ENCODE measurements at regions not wholly inside any gene's neighbourhood (a gene's known extent, or its start where the extent isn't known, plus 50 kb on each side); places are given as distances from the start of the nearest gene placed in this dataset.
"Not testable (repeated sequence)": the region's sequence is repeated elsewhere in the genome, so short reads cannot be mapped to it uniquely, and the experiment has no call there.

DNA sequence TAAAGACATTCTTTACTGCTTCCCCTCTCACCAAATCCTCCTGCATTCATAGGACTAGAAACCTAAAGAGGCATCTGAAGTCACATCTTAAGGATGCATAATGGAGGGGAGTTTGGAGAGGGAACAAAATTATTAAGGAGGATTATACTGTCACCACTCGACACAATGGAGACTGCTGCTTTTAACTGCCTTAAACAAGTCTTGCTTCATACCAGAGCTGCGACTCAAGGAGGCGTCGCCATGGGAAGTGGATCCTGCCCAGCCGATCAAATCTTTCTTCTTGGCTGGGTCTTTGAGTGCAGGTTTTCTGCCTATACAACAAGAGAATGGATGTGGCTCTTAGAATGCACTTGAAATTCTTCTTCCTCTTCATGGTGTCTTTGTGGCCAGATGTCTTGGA is 66.7 kb upstream of the FOXE1 start:
- TF ChIP-seq, protein P1, sequence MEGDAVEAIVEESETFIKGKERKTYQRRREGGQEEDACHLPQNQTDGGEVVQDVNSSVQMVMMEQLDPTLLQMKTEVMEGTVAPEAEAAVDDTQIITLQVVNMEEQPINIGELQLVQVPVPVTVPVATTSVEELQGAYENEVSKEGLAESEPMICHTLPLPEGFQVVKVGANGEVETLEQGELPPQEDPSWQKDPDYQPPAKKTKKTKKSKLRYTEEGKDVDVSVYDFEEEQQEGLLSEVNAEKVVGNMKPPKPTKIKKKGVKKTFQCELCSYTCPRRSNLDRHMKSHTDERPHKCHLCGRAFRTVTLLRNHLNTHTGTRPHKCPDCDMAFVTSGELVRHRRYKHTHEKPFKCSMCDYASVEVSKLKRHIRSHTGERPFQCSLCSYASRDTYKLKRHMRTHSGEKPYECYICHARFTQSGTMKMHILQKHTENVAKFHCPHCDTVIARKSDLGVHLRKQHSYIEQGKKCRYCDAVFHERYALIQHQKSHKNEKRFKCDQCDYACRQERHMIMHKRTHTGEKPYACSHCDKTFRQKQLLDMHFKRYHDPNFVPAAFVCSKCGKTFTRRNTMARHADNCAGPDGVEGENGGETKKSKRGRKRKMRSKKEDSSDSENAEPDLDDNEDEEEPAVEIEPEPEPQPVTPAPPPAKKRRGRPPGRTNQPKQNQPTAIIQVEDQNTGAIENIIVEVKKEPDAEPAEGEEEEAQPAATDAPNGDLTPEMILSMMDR (IDR thresholded peaks at IDR 0.05), result no peak
- DNase-seq (ENCODE audit: low spot score), result no peak
- no peak for ATAC-seq (ENCODE audit: low FRiP score)

DNA sequence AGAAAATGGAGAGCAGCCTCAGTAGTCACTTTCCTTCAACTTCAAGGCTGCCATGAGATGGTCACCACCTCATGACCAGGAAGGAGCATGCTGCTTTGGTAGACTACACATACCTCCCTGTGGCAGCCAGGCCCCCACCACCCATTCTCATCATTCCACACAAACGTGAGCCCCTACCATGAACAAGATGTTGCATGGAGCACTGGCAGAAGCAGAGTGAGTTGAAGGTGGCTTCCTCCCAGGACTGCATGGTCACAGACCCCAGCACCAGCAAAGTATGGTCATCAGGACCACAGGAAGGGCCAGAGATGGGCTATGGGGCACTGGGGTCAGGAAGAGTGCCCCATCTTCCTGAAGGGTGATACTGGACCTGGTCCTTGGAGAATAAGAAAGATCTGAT is 65.5 kb upstream of the FOXE1 start:
- no peak for ATAC-seq (ENCODE audit: low FRiP score)
- no peak for DNase-seq (ENCODE audit: low spot score)
- TF ChIP-seq, protein P1 (IDR thresholded peaks at IDR 0.05), result no peak

DNA sequence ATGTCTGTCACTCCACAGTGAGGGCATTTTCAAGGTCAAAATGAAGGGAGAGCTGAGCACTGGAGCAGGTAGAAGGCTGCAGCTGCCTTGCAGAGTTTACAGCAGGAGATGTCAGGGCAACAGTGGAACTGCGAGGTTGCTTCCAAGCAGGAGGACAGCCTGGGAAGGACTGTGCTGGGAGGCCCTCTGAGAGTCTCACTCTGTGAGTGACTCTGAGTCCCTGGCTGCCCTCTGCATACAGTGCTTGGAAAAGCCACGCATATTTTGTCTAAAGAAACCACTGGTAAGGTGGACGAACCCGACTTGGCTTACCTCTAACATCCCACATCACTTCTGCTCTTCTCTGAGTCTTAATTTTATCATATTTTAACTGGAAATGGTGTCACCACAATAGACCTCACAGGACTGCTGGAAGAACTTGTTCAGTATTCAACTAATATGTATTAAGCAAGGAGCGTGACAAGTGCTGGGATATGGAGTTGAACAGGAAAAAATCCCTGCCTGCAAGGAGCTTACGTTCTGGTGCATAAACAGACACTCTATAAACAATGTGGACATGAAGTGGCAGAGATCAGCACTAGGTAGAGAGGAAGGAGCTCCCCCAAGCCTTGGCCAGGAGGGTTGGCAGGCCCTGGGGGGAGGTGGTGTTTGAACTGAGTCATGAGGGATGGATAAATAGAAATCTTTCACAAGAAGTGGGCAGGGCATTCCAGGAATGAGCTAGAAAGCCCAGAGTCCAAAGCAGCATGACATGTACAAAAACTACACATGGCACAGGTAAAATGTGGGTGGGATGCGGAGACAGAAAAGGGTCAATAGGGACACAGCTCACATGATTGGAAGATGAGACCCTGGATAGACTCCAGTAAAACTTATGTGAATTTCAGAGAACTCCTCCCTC is 64.0 kb upstream of the FOXE1 start:
- DNase-seq (ENCODE audit: low spot score) (no peak), ATAC-seq (ENCODE audit: low FRiP score) (no peak)
- TF ChIP-seq, protein P1 (IDR thresholded peaks at IDR 0.05), result no peak

DNA sequence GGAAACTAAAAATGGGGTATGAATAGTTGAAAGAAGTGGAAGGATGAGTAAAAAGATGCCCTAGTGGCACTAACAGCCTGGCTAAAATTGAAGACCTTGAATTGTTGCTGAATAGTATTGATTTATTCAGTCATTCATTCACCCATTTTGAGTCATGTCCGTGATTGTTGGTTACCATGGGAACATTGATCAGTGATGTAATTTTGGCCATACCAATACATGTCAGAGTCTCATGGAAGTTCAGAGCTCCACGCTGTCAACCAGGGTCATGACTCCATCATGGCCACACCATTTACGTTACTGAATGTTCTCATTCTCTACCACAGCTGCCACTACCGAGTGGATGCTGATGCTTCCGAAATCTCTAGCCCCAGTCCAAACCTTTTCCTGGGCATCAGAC is 62.5 kb upstream of the FOXE1 start:
- TF ChIP-seq, protein P1 (IDR thresholded peaks at IDR 0.05), result no peak
- no peak for DNase-seq (ENCODE audit: low spot score)
- no peak for ATAC-seq (ENCODE audit: low FRiP score)

DNA sequence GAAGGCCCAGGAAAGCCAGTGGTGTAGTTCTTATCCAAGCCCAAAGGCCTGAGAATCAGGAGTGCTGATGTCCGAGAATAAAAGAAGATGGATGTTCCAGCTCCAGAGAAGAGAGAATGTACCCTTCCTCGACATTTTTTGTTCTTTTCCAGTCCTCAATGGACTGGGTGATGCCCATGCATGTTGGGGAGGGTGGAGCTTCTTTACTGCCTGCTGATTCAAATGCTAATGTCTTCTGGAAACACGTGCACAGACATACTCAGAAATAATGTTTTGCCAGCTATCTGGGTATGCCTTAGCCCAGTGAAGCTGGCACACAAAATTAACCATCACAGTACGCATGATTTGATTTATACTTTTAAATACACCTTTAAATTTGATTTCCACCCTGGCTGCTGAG is 61.5 kb upstream of the FOXE1 start:
- no peak for DNase-seq (ENCODE audit: low spot score)
- TF ChIP-seq, protein P1 (IDR thresholded peaks at IDR 0.05), result no peak
- no peak for ATAC-seq (ENCODE audit: low FRiP score)

DNA sequence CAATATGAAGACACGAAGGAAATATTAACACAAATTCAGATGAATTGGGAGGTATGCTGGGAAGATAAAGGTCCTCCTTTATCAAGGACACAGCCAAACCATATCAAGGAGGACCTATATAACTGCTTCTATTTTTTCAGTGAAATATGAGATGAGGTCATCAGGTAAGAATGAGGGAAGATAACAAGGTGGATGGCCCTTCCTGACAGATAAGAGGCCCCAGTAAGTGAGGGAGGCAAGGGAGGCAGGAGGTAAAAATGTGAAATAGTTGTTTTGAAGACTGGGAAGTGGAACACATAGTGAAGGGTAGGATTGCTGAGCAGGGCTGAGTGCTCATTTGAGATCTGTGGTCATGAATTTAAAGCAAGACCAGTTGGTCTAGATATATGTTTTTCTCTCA is 60.0 kb upstream of the FOXE1 start:
- no peak for DNase-seq (ENCODE audit: low spot score)
- TF ChIP-seq, protein P1 (IDR thresholded peaks at IDR 0.05), result no peak
- no peak for ATAC-seq (ENCODE audit: low FRiP score)

DNA sequence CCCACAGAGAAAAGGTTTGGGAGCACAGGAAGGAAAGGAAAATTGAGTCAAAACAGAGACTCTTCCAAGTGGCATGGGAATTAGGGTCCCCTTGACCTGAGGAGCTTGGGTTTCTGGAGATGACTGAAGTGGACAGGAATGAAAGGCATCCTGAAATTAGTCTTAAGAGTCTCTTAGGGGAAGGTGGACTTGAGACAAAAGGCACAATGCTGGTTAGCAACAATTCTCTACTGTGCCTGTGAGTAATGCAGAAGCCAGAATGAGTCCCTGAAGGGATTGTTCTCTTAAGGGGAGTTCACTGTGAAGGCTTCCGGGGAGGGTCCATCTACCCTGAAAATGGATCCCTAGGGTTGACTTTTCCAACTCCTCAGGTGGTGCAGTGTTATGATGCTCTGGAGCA is 58.4 kb upstream of the FOXE1 start:
- DNase-seq (ENCODE audit: low spot score) (no peak), ATAC-seq (ENCODE audit: low FRiP score) (no peak)
- TF ChIP-seq, protein P1 (IDR thresholded peaks at IDR 0.05), result no peak

DNA sequence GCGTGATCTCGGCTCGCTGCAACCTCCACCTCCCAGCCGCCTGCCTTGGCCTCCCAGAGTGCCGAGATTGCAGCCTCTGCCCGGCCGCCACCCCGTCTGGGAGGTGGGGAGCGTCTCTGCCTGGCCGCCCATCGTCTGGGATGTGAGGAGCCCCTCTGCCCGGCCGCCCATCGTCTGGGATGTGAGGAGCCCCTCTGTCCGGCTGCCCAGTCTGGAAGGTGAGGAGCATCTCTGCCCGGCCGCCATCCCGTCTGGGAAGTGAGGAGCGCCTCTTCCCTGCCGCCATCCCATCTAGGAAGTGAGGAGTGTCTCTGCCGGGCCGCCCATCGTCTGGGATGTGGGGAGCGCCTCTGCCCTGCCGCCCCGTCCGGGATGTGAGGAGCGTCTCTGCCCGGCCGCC is 56.9 kb upstream of the FOXE1 start:
- ATAC-seq (ENCODE audit: low FRiP score); DNase-seq (ENCODE audit: low spot score): not testable (repeated sequence)

All from omental fat pad (tissue), 3 donors.